Pons (tissue), 1 donor: ENCODE measurements at regions not wholly inside any gene's neighbourhood (a gene's known extent, or its start where the extent isn't known, plus 50 kb on each side); places are given as distances from the start of the nearest gene placed in this dataset.

Experiments
- DNase-seq: peaks from one replicate; pipeline ENCODE4 v3.0.0-alpha.2; 2016; ENCODE audit warnings: low spot score

DNA sequence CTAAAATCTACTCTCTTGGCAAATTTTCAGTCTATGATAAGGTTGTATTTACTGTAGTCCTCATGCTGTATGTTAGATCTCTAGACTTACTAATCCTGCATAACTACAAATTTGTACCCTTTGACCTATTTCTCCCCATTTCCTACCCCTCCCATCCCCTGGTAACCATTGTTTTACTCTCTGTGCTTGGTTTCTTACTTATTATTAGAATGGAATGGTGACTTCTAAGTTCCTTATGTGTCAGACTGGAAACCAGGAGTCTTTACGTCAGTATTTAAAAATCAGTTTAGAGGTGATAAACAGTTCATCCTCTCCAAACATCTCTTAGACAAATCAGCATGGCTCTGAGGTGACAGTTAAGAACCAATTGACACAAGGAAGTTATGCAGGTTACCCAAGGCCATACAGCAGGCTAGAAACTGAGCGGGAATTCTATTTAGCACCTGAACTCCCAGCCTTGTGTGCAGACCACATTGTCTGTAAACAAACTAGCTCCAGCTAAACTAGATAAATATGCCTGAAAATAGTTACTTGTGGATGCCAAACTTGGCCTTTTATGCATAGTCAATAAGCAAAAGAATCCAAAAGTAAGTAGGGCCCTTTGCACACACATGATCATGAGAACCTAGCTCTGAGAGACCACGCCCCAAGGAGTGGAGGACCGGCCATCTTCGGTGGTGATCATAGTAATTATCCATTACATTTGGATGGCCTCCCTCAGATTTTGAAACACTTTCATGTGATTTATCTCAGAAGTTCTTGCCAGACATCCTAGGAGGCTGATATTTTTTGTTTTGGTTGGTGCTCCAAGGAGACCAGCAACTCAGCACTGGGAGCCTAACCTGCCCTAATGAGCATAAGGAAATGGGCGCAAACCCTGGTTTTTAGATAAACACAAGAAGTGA lies 72.3 kb upstream of the BOC start:
- DNase-seq = no peak

DNA sequence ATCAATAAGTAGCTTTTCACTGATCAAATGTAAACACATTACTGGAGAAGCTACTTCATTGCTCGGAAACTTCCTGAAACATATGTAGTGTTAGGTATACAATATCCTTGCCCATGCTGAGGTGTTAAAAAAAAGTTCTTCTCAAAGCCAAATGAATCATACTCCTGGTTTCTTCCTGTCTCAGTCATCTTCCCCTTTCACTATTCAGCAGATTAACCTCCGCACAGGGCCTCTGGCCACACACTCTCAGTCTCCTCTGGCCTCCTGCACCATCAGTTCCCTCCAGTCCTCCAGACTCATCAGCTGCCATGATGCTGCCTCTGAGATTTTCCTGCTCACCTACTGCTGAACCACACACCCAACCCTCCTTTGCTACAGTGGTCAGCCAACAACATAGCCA lies 70.5 kb upstream of the BOC start:
- no peak for DNase-seq

DNA sequence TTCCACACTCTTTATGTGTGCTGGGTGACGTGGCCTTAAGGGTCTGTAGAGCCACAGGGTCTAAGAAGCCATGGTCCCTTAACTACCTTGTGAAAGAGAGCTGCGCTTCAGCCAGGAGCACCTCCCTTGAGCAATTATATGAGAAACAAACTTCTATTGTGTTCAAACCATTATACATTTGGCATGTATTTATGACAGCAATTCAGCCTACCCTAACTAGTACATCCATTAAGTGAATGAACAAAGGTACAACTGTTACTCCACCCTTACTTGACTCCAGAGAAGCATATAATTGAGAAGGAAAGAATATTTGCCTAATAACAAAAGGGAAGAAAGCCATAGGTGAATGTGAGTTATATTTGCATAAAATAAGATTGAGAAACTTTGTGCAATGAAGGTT lies 69.8 kb upstream of the BOC start:
- no peak for DNase-seq

DNA sequence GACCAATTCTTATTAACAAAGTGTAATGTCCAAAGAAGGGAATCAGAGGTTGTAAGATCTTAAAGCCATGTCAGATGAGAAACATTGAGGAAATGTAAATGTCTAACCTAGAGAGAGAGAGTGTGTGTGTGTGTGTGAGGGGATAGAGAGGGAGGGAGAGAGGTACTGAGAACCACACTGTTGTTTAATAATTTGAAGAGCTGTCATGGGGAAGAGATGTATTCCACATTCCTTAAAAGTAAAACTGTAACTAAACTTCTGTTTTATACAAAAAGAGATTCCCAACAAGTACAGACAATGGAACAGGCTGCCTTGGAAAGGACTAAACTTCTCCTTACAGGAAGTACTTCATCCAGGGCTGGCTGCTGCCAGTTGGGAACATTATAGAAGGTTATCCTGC lies 68.9 kb upstream of the BOC start:
- no peak for DNase-seq

DNA sequence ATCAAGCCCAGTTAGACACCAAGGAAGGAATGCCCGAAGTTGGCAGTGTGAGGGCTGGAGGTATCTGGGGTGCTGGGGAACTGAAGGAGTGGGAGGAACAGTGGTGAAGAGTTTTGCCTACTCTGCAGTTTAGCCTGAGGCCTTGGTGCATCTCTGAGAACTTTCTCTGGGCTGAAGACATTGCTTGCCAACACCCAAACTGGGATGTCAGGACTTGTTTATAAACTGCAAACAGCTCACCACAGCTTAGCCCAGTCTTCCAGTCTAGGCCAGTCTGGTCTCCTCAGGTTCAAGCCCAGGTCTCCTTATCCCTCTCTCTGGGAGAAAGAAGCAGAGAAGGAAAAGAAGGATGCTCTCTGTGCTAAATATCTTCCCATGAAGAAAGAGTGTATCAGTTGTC lies 68.0 kb upstream of the BOC start:
- DNase-seq = no peak

DNA sequence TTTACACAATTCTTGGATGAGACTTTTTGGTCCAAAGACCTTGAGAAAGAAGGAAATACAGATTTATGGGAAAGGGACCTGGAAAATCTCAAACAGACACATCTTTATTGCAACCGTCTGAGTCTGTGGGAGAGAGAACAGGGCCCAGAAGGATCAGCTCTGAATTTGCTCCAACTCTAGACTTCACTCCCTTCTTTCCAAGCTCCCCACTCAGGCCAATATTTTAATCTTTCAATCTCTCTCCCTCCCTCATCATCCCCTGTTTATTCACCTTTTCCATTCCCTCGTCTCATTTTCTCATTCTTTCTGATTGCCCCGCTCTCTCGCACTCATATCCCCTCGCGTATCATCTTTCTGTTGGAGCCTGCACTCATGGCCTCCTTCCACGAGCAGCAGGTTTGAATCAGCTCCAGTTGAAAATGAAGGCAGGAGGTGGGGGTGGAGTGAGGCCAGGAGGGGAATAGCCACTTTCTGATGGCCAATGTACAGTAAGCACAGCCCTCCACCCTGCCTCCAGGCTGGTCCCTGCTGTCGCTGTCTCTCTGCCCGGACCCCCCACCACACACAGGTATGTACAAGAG lies 63.6 kb upstream of the BOC start:
- no peak for DNase-seq

DNA sequence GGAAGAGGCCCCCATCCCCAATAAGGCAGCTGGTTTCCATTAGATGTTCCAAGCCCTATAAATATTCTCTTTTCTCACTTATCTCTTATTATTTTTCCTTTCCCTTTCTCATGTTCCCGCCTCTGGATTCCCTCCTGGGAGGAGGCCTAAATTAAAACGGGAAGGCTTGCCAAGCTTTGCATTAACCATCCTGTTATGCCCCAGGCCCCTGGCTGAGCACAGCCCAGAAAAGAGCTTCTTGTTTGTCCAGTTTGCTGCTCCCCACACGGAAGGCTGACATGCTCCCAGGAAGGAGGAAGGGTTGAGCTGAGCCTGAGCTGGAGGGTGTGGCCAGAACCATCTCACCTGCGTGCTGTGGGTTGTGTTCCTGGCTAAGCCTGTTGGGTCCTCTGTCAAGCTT lies 63.1 kb upstream of the BOC start:
- no peak for DNase-seq

DNA sequence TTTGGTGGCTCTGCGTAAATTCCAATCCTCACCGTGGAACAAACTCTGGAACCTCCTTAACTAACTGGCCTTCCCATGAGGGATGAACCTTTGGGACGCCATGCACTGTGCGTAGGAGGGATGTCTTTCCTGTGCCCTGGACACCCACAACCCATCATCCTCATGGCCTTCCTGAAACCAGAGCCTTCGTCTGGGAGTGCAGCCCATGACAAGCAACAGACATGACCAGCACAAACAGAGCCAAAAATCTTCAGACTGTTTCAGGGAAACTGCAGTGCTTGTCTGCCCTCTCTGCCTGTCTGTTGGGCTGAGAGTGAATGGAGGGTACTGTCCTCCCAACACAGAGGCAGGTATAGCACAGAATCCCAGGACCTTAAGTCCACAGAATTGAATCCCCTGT lies 61.1 kb upstream of the BOC start:
- no peak for DNase-seq

DNA sequence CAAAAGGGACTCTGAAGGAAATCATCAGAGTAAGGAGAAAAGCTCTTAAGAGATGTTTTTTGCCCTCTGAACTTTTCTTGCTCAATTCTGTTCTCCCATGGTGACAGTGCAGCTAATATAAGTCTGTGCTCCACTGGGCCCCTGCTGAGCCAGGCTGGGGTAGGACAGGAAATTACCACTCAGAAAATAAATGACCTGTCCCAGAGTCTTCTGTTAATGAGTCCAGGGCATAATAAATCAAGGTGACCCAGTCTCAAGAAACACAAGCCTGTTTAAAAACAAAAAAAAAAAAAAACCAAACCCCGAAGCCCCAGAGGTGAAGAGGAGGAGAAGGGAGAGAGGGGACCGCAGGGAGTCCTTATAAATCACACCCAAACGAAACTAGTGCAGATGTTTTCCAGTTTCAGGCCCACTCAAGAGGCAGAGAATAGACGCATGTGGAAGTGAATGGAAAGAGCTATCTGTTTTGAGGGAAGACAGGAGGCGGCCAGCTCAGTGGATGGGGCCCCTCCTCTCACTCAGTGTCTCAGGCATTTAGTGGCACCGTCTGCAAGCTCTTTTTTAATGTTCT lies 59.8 kb upstream of the BOC start:
- DNase-seq = peak; percentile 36

DNA sequence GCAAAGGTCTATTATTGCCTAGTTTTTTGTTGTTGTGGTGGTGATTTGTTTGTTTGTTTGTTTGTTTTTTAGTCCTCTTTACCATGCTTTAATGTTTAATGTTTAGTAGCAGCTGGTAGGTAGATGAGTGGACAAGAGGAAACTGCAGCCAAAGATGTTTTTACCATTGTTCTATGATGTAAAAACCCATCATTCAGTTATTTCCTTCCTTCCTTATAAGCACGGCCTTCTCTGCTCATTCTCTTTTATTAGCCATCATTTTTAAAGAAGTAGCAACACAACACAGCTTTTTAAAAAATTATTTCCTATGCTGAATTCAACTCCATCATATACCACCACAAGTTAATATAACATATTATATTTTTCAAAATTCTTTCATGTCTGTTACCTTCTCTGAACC lies 58.5 kb upstream of the BOC start:
- DNase-seq = no peak

DNA sequence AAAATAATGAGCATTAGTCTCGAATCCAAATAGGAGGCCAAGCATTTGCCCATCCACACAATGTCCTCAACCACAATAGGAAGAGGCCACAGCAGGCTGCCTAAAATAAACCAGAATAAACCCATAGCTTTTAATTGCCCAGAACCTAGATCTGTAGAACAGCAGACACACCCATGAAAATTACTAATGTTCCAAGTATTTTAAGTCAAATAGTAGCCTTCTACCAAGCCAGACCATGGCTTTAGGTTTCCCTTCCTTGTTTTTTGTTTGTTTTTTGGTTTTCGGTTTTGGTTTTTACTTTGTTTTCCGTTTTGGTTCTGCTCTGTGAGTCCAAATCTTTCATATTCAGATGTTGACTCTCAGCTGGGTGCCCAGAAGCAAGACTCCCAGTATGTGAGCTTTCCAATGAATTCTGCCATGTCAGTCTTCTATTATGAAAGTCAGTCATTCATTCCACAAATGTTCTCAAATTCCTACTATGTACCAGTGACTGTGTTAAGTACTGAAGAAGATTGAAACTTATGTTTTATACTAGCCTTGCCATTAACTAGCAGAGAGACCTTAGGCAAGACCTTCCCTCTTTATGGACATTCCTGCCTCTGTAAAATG lies 57.8 kb upstream of the BOC start:
- DNase-seq = no peak

DNA sequence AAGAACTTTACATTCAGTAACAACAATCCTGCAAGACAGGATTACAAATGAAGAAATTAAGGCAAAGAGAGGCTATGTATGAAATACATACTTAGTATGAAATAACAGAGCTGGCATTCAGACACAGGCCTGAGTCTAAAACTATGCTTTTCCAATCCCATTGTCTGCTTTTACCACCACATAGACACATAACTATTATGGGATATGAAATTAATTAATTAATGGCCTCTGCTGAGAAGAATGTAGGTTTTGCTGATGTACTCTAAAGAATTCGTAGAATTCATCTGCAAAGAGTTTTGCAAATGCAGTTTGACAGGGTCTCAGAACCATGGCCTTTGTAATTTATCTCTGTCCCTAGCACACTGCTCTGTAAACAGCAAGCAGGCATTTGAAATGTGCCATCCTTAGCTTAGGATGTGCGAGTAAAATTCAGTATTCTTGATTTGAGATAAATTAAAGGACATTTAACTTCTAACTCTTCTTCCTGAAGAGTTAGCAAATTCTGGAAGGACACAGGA lies 54.5 kb upstream of the BOC start:
- no peak for DNase-seq

DNA sequence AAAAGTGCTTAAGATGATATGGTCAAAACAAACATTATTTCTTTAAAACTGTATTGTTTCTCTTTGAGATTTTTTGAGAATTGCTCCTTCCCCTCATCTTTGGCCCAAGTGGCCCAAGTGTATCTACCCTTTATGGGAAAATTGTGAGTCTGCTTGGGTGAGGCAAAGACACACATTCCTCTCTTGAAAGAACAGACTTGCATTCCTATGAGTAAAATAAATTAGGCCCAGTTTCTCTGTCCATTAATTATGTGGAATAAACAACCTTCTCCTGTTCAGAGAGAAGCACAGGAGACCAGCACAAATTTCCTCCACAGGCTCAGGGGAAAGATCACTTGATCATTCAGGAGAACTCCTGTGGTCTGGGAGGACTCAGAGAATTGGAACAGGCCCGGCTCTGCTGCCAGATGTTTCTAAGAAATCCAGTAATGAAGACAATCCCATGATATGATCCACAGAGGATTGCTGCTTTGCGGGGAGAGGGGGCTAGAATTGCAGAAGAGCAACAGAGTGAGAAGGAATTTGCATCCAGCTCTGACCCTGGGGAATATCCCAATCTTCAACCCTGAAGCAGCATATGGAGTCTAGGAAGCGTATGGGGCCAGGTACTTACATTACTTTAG lies 53.8 kb upstream of the BOC start:
- DNase-seq = no peak

DNA sequence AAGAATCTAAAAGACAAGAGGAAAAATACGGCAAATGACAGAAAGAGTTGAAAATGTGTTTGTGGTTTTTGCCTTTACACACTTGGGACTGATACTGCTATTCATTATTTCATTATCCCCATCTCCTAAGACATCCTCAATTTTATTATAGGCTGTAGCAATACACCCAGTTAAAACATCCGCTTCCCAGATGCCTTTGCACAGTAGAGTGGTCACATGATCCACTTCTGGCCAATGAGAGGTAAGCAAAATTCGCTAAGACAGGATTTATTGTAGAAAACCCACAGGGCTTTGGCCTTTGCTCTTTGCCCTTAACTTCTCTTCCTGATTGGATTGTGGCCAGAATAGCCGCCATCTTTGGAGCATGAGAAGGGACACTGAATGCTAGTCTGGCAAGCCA lies 53.2 kb upstream of the BOC start:
- DNase-seq = no peak
